MCF 10A (cell line): ENCODE measurements at regions not wholly inside any gene's neighbourhood (a gene's known extent, or its start where the extent isn't known, plus 50 kb on each side); places are given as distances from the start of the nearest gene placed in this dataset.

Experiments
- BruUV-seq: library from RNA; stranded (reverse); fragments of 400-500 nt; replicated peaks from 2 replicates; lab custom pipeline; 2021; lab: Mats Ljungman, UMichigan
- CTCF ChIA-PET: fragments of 300-600 bp; sonication (Branson Sonifier 250); formaldehyde crosslinking; extraction: SDS; loops from one replicate; lab custom pipeline; 2021; ENCODE audit warnings: antibody characterized with exemption, inconsistent platforms; lab: Yijun Ruan, JAX
- POLR2A ChIA-PET: fragments of 300-600, 350-650 bp; sonication (Branson Sonifier 250); formaldehyde crosslinking; extraction: SDS; loops from one replicate; lab custom pipeline; 2020; ENCODE audit warnings: antibody characterized with exemption, inconsistent platforms; lab: Yijun Ruan, JAX
- DNase-seq: peaks from one replicate; pipeline ENCODE4 v3.0.0-alpha.2; 2018; ENCODE audit not compliant: unreplicated experiment
- H3K27ac Mint-ChIP-seq: one replicate; pipeline ENCODE4 v1.8.0; 2022; ENCODE audit warnings: mild to moderate bottlenecking, low read depth, mixed read lengths; ENCODE audit not compliant: unreplicated experiment
- H3K27me3 Mint-ChIP-seq: one replicate; pipeline ENCODE4 v1.8.0; 2022; ENCODE audit warnings: mixed read lengths; ENCODE audit not compliant: insufficient read depth, unreplicated experiment
- H3K36me3 Mint-ChIP-seq: one replicate; pipeline ENCODE4 v1.8.0; 2022; ENCODE audit warnings: mild to moderate bottlenecking, moderate library complexity, mixed read lengths; ENCODE audit not compliant: insufficient read depth, unreplicated experiment
- H3K4me1 Mint-ChIP-seq: one replicate; pipeline ENCODE4 v1.8.0; 2022; ENCODE audit warnings: mixed read lengths; ENCODE audit not compliant: insufficient read depth, unreplicated experiment
- H3K4me3 Mint-ChIP-seq: one replicate; pipeline ENCODE4 v1.8.0; 2022; ENCODE audit warnings: mild to moderate bottlenecking, moderate library complexity, mixed read lengths; ENCODE audit not compliant: unreplicated experiment
- H3K9me3 Mint-ChIP-seq: one replicate; pipeline ENCODE4 v1.8.0; 2022; ENCODE audit warnings: mixed read lengths; ENCODE audit not compliant: unreplicated experiment
- CTCF ChIP-seq: fragments of 200-600 bp; IDR thresholded peaks from one replicate; pipeline ENCODE4 v1.8.0; 2022; ENCODE audit warnings: antibody characterized with exemption, mild to moderate bottlenecking; ENCODE audit not compliant: unreplicated experiment
- intact Hi-C: fragments of 100-400 bp; cut with micrococcal nuclease; formaldehyde crosslinking; loops from 2 replicates; pipeline ENCODE4 v1.14.1; 2022

DNA sequence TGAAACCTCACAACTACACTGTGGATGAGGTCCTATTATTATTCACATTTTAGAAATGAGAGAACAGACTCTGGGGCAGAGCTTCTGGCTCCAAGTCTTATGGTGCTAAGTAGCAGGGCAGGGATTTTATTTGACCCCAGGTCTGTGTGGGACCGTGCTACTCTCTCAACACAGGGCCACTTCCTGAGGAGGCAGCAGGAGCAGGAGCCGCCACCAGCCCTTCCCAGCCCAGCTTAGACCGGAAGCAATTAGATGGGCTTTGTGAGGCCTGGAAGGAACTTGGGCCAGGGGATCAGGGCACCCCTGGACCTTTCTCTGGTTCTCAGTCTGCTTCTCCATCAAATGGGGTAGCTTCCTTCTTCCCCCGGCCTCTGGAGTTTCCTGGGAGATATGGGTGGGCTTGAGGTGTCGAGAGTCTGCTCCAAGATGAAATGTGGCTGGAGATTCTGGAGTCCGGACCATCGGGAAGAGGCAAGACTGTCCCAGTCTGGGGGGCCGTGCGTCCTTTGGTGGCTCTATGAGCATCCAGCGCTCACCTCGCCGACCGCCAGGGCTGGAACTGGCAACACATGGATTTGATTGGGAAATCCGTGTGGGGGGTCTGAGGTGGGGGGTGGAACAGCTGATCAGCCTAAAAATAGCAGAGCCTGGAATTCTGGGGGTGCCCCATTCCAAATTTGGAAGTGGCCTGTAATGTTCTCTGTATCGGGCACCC lies 136.8 kb downstream of the FOXD2 start:
- H3K9me3 Mint-ChIP-seq, result no peaks in the 10 kb centered on the region
- CTCF ChIA-PET, result interaction anchor here (0.6 to 1.3 kb wide), 3 partner anchors 14 to 903 kb away, joined by 3 to 8 read pairs (median 4); no protein-coding TSS in a partner anchor
- no peak for TF ChIP-seq CTCF
- H3K4me3 Mint-ChIP-seq, result no peak overlapping the region
- no TSS peak for BruUV-seq
- no peaks in the 10 kb centered on the region for H3K27me3 Mint-ChIP-seq
- peaks cover 13% of the 10 kb centered on the region for H3K4me1 Mint-ChIP-seq
- no peaks in the 10 kb centered on the region for H3K36me3 Mint-ChIP-seq
- DNase-seq, result no peak
- no peak overlapping the region for H3K27ac Mint-ChIP-seq
- POLR2A ChIA-PET, result no interaction called here
- intact Hi-C loops, result no loop called here

DNA sequence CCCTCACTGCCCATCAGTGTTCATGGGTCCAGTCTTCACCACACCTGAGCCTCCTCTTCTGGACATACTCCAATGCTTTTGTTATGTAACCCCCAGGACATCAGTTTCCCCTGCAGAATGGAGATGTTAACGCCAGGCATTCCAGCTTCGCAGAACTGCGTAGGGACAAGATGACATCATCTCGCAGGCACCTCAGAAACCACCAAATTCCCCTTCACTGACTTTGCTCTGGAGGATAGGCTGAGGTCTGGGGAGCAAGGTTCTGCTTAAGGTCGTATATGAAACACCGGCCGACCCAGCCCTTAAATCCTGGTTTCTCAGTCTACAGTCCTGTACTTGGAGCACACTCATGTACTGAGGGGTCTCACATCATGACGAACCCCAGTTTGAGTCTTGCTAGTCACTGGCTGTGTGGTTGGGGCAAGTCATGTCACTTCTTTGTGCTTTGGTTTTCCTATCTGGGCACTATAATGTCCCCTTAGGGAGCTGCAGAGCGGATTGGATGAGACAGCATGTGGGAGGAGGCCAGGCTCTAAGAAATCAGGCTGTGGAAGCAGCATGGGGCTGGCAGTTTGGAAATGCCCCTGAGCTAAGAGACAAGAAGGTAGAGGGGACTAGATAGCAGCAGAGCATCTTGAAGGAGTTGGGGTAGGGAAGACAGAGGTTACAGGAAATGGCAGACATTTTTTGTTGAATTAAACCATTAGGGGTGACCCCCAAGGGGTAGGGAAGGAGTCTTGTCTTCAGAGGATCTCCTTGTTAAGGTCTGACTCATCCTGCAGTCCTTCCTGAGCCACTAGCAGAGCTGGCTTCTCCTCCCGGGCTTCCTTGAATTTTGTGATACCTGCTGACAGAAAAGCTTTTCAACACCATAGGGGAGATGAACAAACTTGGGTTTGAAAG lies 138.3 kb downstream of the FOXD2 start:
- TF ChIP-seq CTCF, result no peak
- no peaks in the 10 kb centered on the region for H3K36me3 Mint-ChIP-seq
- H3K27me3 Mint-ChIP-seq, result no peaks in the 10 kb centered on the region
- no TSS peak for BruUV-seq
- peaks cover 10% of the 10 kb centered on the region for H3K4me1 Mint-ChIP-seq
- peak; percentile 15 for DNase-seq
- intact Hi-C loops, result no loop called here
- no peaks in the 10 kb centered on the region for H3K9me3 Mint-ChIP-seq
- POLR2A ChIA-PET, result interaction anchor here (0.7 kb wide), 1 partner anchor 13 kb away, joined by 3 read pairs; no protein-coding TSS in a partner anchor
- H3K4me3 Mint-ChIP-seq, result no peak overlapping the region
- CTCF ChIA-PET, result interaction anchor here (0.6 to 1.4 kb wide), 2 partner anchors 15 to 134 kb away, joined by 3 read pairs; no protein-coding TSS in a partner anchor
- no peak overlapping the region for H3K27ac Mint-ChIP-seq

GRCh38 chr1:47576758-47577115 lies 138.9 kb downstream of the FOXD2 start:
- intact Hi-C loops, result no loop called here
- Mint-ChIP-seq H3K4me3 (no peak overlapping the region), H3K36me3 (no peaks in the 10 kb centered on the region), H3K9me3 (no peaks in the 10 kb centered on the region), H3K4me1 (peaks cover 10% of the 10 kb centered on the region), H3K27me3 (no peaks in the 10 kb centered on the region), H3K27ac (no peak overlapping the region)
- DNase-seq, result no peak
- BruUV-seq, result no TSS peak
- TF ChIP-seq CTCF, result no peak
- CTCF ChIA-PET, result interaction anchor here (0.6 to 1.4 kb wide), 2 partner anchors 15 to 133 kb away, joined by 3 read pairs; no protein-coding TSS in a partner anchor
- POLR2A ChIA-PET, result interaction anchor here (0.7 kb wide), 1 partner anchor 12 kb away, joined by 3 read pairs; no protein-coding TSS in a partner anchor
